Transverse colon (tissue), 4 donors: ENCODE measurements at regions not wholly inside any gene's neighbourhood (a gene's known extent, or its start where the extent isn't known, plus 50 kb on each side); places are given as distances from the start of the nearest gene placed in this dataset.

Source experiments
- DNase-seq: peaks from one replicate; pipeline ENCODE4 v3.0.0-alpha.2; 2019
- H3K27ac ChIP-seq, 4 donors: fragments of 200-600 bp; sonication (generic); 2 replicates each; pipeline ENCODE4 v1.5.1; 2016 to 2018; ENCODE audit warnings: inconsistent platforms in 4 of 4
- H3K27me3 ChIP-seq: fragments of 200-600 bp; sonication (generic); 2 replicates; pipeline ENCODE4 v1.5.1; 2017; ENCODE audit warnings: inconsistent platforms
- H3K36me3 ChIP-seq, 4 donors: fragments of 200-600 bp; sonication (generic); 2 replicates each; pipeline ENCODE4 v1.5.1; 2017 to 2019; ENCODE audit warnings: inconsistent platforms in 4 of 4
- H3K4me1 ChIP-seq, 4 donors: fragments of 200-600 bp; sonication (generic); 2 replicates each; pipeline ENCODE4 v1.5.1; 2017 to 2020; ENCODE audit warnings: inconsistent platforms in 4 of 4
- H3K4me3 ChIP-seq, 4 donors: fragments of 200-600 bp; sonication (generic); 1 replicate in 1 of 4; 2 replicates in 3 of 4; pipeline versions ENCODE4 v1.5.1 to v1.6.1; 2017 to 2019; ENCODE audit warnings: inconsistent platforms in 4 of 4
- H3K9me3 ChIP-seq, 2 donors: fragments of 200-600 bp; sonication (generic); 2 replicates each; pipeline ENCODE4 v1.5.1; 2017 to 2019; ENCODE audit warnings: inconsistent platforms in 2 of 2
- EP300 ChIP-seq: sonication (generic); formaldehyde crosslinking; IDR thresholded peaks from one replicate; pipeline ENCODE4 v1.6.1; 2017; ENCODE audit warnings: antibody characterized with exemption, low read depth
- POLR2A ChIP-seq: fragments of 450-650 bp; IDR thresholded peaks from one replicate; pipeline ENCODE4 v1.6.1; 2016; ENCODE audit warnings: antibody characterized with exemption, mild to moderate bottlenecking, moderate library complexity
- POLR2AphosphoS5 ChIP-seq, 3 donors: sonication (generic); formaldehyde crosslinking; IDR thresholded peaks; one replicate each; pipeline ENCODE4 v1.6.1; 2016; ENCODE audit warnings: antibody characterized with exemption in 3 of 3
- WGBS, 2 donors: methylation state at CpG; one replicate each; pipeline ENCODE4 v1.1.5; 2018; ENCODE audit warnings: low coverage in 1 of 2; 5-methylcytosine and 5-hydroxymethylcytosine counted together
- in situ Hi-C, 4 donors: fragments of 200-750 bp; cut with MboI; loops; one replicate each; pipeline versions ENCODE4 v1.15.0 to v1.15.1; 2017; ENCODE audit warnings: low sequenced_read_pairs in 3 of 4, low pct_ligation_motif_present in 1 of 4, low pct_unique_long_range_greater_than_20kb in 1 of 4
- intact Hi-C: fragments of 100-400 bp; cut with DNase I; formaldehyde crosslinking; loops from one replicate; pipeline ENCODE4 v1.15.1; 2023; ENCODE audit warnings: low total_unique reads
- TF ChIP-seq, protein P1 (sequence below), 5 experiments: fragments of 200-600 bp in 3 of 5; fragments of 450-650 bp in 2 of 5; sonication (generic) in 3 of 5; IDR thresholded peaks; 1 replicate in 2 of 5; 2 replicates in 3 of 5; pipeline ENCODE4 v1.5.1; 2016 to 2017; ENCODE audit warnings: antibody characterized with exemption in 5 of 5, inconsistent platforms in 3 of 5, mild to moderate bottlenecking in 2 of 5, moderate library complexity in 1 of 5

- no peaks in the 10 kb centered on the region for H3K4me1 ChIP-seq
- H3K4me3 ChIP-seq, result no peak overlapping the region
- 12 to 18% methylated on average over 2 of the region's 2 CpGs for WGBS, 2 donors
- H3K27me3 ChIP-seq, result no peaks in the 10 kb centered on the region
- H3K9me3 ChIP-seq, result no peaks in the 10 kb centered on the region
- intact Hi-C loops (no loop called here), in situ Hi-C loops (no loop called here)
- no peak for TF ChIP-seq POLR2A
- TF ChIP-seq, protein P1, sequence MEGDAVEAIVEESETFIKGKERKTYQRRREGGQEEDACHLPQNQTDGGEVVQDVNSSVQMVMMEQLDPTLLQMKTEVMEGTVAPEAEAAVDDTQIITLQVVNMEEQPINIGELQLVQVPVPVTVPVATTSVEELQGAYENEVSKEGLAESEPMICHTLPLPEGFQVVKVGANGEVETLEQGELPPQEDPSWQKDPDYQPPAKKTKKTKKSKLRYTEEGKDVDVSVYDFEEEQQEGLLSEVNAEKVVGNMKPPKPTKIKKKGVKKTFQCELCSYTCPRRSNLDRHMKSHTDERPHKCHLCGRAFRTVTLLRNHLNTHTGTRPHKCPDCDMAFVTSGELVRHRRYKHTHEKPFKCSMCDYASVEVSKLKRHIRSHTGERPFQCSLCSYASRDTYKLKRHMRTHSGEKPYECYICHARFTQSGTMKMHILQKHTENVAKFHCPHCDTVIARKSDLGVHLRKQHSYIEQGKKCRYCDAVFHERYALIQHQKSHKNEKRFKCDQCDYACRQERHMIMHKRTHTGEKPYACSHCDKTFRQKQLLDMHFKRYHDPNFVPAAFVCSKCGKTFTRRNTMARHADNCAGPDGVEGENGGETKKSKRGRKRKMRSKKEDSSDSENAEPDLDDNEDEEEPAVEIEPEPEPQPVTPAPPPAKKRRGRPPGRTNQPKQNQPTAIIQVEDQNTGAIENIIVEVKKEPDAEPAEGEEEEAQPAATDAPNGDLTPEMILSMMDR (IDR thresholded peaks at IDR 0.05), result peak in 1 of 5 experiments; percentile 9
- DNase-seq, result no peak
- no peak overlapping the region for H3K27ac ChIP-seq
- H3K36me3 ChIP-seq, result no peaks in the 10 kb centered on the region
Measured at GRCh38 chr12:28963554-28963953, 185.5 kb upstream of the FAR2 start.

DNA sequence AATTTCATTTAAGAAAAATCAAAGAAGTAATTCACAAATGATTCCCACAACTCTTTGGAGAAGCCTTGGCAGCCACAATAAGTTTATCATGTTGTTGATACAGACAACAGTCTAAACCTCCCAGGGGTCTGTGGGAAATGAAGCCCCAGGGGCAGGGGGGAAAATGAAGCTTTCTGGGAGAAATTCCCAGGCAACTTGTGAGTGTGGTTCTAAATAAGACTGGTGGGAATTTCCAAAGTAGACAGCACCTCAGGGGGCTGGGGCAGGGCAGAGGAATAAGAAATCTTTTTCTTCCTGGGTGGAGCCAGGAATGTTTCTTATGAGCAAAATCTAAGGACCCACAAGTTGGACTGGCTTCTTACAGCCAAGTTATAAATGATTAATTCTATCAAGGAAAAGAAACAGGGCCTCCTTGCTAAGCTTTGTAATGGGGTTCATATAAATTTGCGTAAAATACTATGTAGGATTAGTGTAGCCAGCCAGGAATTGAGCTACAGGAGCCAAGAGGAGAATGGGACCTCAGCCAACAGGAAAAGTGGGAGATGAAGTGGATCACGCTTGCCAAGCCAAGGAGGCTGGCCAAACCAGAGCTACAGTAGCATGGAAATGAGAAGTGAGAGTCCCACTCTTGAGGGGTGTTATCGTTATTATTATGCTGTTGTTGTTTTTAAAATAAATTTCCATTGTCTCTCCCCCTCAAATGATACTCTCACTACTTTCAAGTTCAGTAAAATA is 182.9 kb upstream of the FAR2 start:
- intact Hi-C loops (no loop called here), in situ Hi-C loops (no loop called here)
- WGBS, 2 donors, result 16 to 30% methylated on average over 3 of the region's 3 CpGs
- no peak overlapping the region for H3K4me3 ChIP-seq
- H3K27me3 ChIP-seq, result no peaks in the 10 kb centered on the region
- H3K4me1 ChIP-seq, result no peaks in the 10 kb centered on the region
- TF ChIP-seq POLR2A (no peak), EP300 (no peak), POLR2AphosphoS5 (IDR thresholded peaks at IDR 0.05) (no peak)
- TF ChIP-seq, protein P1 (IDR thresholded peaks at IDR 0.05), result no peak
- DNase-seq, result peak; percentile 10
- no peak overlapping the region for H3K27ac ChIP-seq
- H3K9me3 ChIP-seq, result no peaks in the 10 kb centered on the region
- H3K36me3 ChIP-seq, result no peaks in the 10 kb centered on the region

GRCh38 chr12:28967426-28967825 is 181.7 kb upstream of the FAR2 start:
- in situ Hi-C loops (no loop called here), intact Hi-C loops (no loop called here)
- Histone ChIP-seq H3K27ac (no peak overlapping the region), H3K27me3 (no peaks in the 10 kb centered on the region), H3K36me3 (no peaks in the 10 kb centered on the region), H3K9me3 (no peaks in the 10 kb centered on the region), H3K4me1 (no peaks in the 10 kb centered on the region), H3K4me3 (no peak overlapping the region)
- no peak for TF ChIP-seq POLR2A
- no peak for TF ChIP-seq POLR2AphosphoS5 (IDR thresholded peaks at IDR 0.05)
- TF ChIP-seq EP300, result no peak
- TF ChIP-seq, protein P1 (IDR thresholded peaks at IDR 0.05), result no peak
- no peak for DNase-seq
- 90 to 97% methylated on average over 5 to 8 of the region's 8 CpGs for WGBS, 2 donors

- no peaks in the 10 kb centered on the region for H3K36me3 ChIP-seq
- H3K4me3 ChIP-seq, result no peak overlapping the region
- in situ Hi-C loops (no loop called here), intact Hi-C loops (no loop called here)
- no peaks in the 10 kb centered on the region for H3K27me3 ChIP-seq
- 52 to 61% methylated on average over 2 of the region's 2 CpGs for WGBS, 2 donors
- no peaks in the 10 kb centered on the region for H3K9me3 ChIP-seq
- DNase-seq, result no peak
- H3K4me1 ChIP-seq, result no peaks in the 10 kb centered on the region
- TF ChIP-seq POLR2A, result no peak
- TF ChIP-seq POLR2AphosphoS5 (IDR thresholded peaks at IDR 0.05), result no peak
- no peak for TF ChIP-seq EP300
- TF ChIP-seq, protein P1 (IDR thresholded peaks at IDR 0.05), result no peak
- no peak overlapping the region for H3K27ac ChIP-seq
Measured at GRCh38 chr12:28973491-28973890, 175.6 kb upstream of the FAR2 start.
